HFFc6 (cell line): ENCODE measurements at regions not wholly inside any gene's neighbourhood (a gene's known extent, or its start where the extent isn't known, plus 50 kb on each side); places are given as distances from the start of the nearest gene placed in this dataset.

Experiments used
- DNase-seq: peaks from one replicate; pipeline ENCODE4 v3.0.0-alpha.2; 2018
- H3K27ac Mint-ChIP-seq: 2 replicates; pipeline ENCODE4 v1.8.0; 2020; ENCODE audit warnings: mild to moderate bottlenecking, mixed read lengths
- H3K27me3 Mint-ChIP-seq: 2 replicates; pipeline ENCODE4 v1.8.0; 2021; ENCODE audit warnings: mild to moderate bottlenecking, moderate library complexity, mixed read lengths; ENCODE audit not compliant: insufficient read depth
- H3K36me3 Mint-ChIP-seq: 2 replicates; pipeline ENCODE4 v1.8.0; 2021; ENCODE audit warnings: low read depth, mixed read lengths
- H3K4me1 Mint-ChIP-seq: 2 replicates; pipeline ENCODE4 v1.8.0; 2020; ENCODE audit warnings: low read depth, mixed read lengths
- H3K4me3 Mint-ChIP-seq: 2 replicates; pipeline ENCODE4 v1.8.0; 2020; ENCODE audit warnings: mild to moderate bottlenecking, moderate library complexity, mixed read lengths
- H3K9me3 Mint-ChIP-seq: 2 replicates; pipeline ENCODE4 v1.8.0; 2020; ENCODE audit warnings: mild to moderate bottlenecking, mixed read lengths
- CTCF ChIP-seq: fragments of 200-600 bp; sonication (generic); IDR thresholded peaks from 2 replicates; pipeline ENCODE4 v1.5.0; 2021; ENCODE audit warnings: antibody characterized with exemption, mild to moderate bottlenecking

GRCh38 chr11:70568814-70569617 is 170.7 kb downstream of the CTTN start:
- H3K27ac Mint-ChIP-seq = no peak overlapping the region
- no peaks in the 10 kb centered on the region; the same call in 1 of the 2 replicates for H3K27me3 Mint-ChIP-seq
- no peaks in the 10 kb centered on the region for H3K4me1 Mint-ChIP-seq
- DNase-seq = no peak
- no peak overlapping the region for H3K4me3 Mint-ChIP-seq
- H3K36me3 Mint-ChIP-seq = peaks cover 5% of the 10 kb centered on the region
- peaks cover 30% of the 10 kb centered on the region for H3K9me3 Mint-ChIP-seq
- no peak for TF ChIP-seq CTCF

GRCh38 chr11:70569618-70569890 is 171.2 kb downstream of the CTTN start:
- peaks cover 35% of the 10 kb centered on the region for H3K9me3 Mint-ChIP-seq
- DNase-seq = no peak
- H3K27ac Mint-ChIP-seq = no peak overlapping the region
- no peaks in the 10 kb centered on the region for H3K4me1 Mint-ChIP-seq
- no peaks in the 10 kb centered on the region; the same call in 1 of the 2 replicates for H3K27me3 Mint-ChIP-seq
- H3K36me3 Mint-ChIP-seq = peaks cover 5% of the 10 kb centered on the region
- no peak overlapping the region for H3K4me3 Mint-ChIP-seq
- TF ChIP-seq CTCF = no peak

- DNase-seq = no peak
- Mint-ChIP-seq H3K36me3 (peaks cover 5% of the 10 kb centered on the region), H3K27me3 (peaks cover 2% of the 10 kb centered on the region), H3K27ac (no peak overlapping the region), H3K4me1 (no peaks in the 10 kb centered on the region), H3K4me3 (no peak overlapping the region), H3K9me3 (peaks cover 40% of the 10 kb centered on the region)
- TF ChIP-seq CTCF = no peak
Measured at GRCh38 chr11:70569996-70570692, 171.8 kb downstream of the CTTN start.

GRCh38 chr11:70570693-70571395 is 172.5 kb downstream of the CTTN start:
- H3K27ac Mint-ChIP-seq = no peak overlapping the region
- peaks cover 5% of the 10 kb centered on the region for H3K36me3 Mint-ChIP-seq
- no peak overlapping the region for H3K4me3 Mint-ChIP-seq
- peaks cover 43% of the 10 kb centered on the region for H3K9me3 Mint-ChIP-seq
- no peak for DNase-seq
- TF ChIP-seq CTCF = no peak
- H3K4me1 Mint-ChIP-seq = no peaks in the 10 kb centered on the region
- H3K27me3 Mint-ChIP-seq = peaks cover 2% of the 10 kb centered on the region; the same call in 1 of the 2 replicates

- peaks cover 2% of the 10 kb centered on the region; the same call in 1 of the 2 replicates for H3K27me3 Mint-ChIP-seq
- TF ChIP-seq CTCF = no peak
- peaks cover 57% of the 10 kb centered on the region for H3K9me3 Mint-ChIP-seq
- DNase-seq = no peak
- no peaks in the 10 kb centered on the region for H3K4me1 Mint-ChIP-seq
- H3K4me3 Mint-ChIP-seq = no peak overlapping the region
- H3K27ac Mint-ChIP-seq = no peak overlapping the region
- H3K36me3 Mint-ChIP-seq = peaks cover 5% of the 10 kb centered on the region
Measured at GRCh38 chr11:70572974-70573260, 174.6 kb downstream of the CTTN start.
